Activated naive CD4-positive, alpha-beta T cell treated with anti-CD3 and anti-CD28 coated beads, Interleukin-2, amount 50 U/mL, for 72 hours (primary cell): ENCODE measurements at regions not wholly inside any gene's neighbourhood (a gene's known extent, or its start where the extent isn't known, plus 50 kb on each side); places are given as distances from the start of the nearest gene placed in this dataset.
"Not testable (repeated sequence)": the region's sequence is repeated elsewhere in the genome, so short reads cannot be mapped to it uniquely, and the experiment has no call there.

ENCODE experiments used
- ATAC-seq, 2 donors: fragments of 150-1000 bp; cut with Tn5 transposase; 2 replicates each; pipeline ENCODE4 v1.10.0; 2021; ENCODE audit warnings: mild to moderate bottlenecking in 2 of 2, moderate library complexity in 2 of 2
- DNase-seq, 2 donors: peaks; one replicate each; pipeline ENCODE4 v3.0.0; 2021 to 2022; ENCODE audit warnings: low spot score in 2 of 2
- H3K27ac Mint-ChIP-seq, 2 donors: one replicate each; pipeline ENCODE4 v1.8.0; 2022; ENCODE audit warnings: mild to moderate bottlenecking in 2 of 2, mixed read lengths in 2 of 2
- H3K36me3 Mint-ChIP-seq, 2 donors: one replicate each; pipeline ENCODE4 v1.8.0; 2022; ENCODE audit warnings: mixed read lengths in 2 of 2
- H3K9me3 Mint-ChIP-seq, 2 donors: one replicate each; pipeline ENCODE4 v1.8.0; 2022; ENCODE audit warnings: mixed read lengths in 2 of 2

GRCh38 chr5:174521449-174521848, 202.9 kb upstream of the MSX2 start:
- ATAC-seq = no peak
- Mint-ChIP-seq H3K36me3 (no peaks in the 10 kb centered on the region), H3K9me3 (peaks cover 0 to 22% of the 10 kb centered on the region in 2 donors), H3K27ac (peak overlapping the region in 1 of 2 donors; percentile 8)
- DNase-seq = no peak

DNA sequence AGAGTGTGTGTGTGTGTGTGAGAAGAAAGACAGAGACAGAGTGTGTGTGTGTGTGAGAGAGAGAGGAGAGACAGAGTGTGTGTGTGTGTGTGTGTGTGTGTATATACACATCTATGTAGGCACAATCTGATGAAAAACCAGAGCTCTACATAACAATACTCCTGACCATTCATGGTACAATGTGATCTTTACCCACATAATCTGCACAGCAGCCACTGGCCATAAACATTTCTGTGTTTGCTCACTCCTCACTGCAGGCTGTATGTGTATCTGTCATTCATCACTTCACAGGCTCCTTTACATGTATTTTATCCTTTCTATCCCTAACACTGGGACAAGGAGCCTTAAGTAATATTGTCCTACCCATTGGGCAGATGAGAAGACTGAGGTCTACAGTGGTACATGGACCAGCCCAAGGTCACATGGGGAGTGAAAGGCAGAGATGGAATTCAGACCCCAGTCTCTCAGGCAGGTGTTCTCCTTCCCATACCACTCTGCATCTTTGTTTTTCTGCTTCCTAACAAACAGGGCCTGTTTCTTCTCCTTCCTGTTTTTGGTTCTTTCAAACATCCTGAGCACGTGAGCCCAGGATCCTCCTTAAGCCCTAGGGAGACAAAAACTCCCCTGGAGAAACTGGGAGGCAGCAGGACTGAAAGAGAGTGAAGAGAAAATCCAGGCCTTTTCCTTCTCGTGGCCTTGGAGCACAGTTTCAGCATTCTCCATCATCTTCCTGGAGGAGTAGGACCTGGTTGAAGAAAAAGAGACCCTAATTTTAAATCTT, 201.7 kb upstream of the MSX2 start:
- H3K36me3 Mint-ChIP-seq = no peaks in the 10 kb centered on the region
- DNase-seq = no peak
- H3K9me3 Mint-ChIP-seq = peaks cover 0 to 18% of the 10 kb centered on the region in 2 donors
- no peak overlapping the region for H3K27ac Mint-ChIP-seq
- ATAC-seq = no peak

- DNase-seq (no peak), ATAC-seq (no peak)
- H3K9me3 Mint-ChIP-seq = peaks cover 0 to 18% of the 10 kb centered on the region in 2 donors
- no peak overlapping the region for H3K27ac Mint-ChIP-seq
- no peaks in the 10 kb centered on the region for H3K36me3 Mint-ChIP-seq
Observed at GRCh38 chr5:174523311-174524071, 200.9 kb upstream of the MSX2 start.

DNA sequence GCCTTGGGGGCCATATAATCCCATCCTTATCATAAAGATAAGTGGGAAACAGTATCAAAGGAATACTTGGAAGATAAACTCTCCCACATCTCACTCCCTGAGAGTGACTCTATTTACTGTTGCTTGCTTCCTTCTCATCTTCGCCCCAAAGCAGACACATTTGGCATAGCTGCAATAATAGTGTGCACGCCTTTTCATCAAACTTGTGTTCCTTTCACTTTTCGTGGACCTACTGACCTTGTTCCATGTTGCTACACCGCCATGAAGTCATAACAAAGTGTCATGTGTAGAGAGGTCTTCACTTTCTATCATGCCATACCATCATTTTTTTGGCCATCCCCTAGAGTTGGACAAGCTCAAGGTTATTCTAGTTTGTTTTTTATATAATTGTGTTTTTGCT, 200.0 kb upstream of the MSX2 start:
- no peak for DNase-seq
- Mint-ChIP-seq H3K36me3 (no peaks in the 10 kb centered on the region), H3K9me3 (peaks cover 0 to 20% of the 10 kb centered on the region in 2 donors), H3K27ac (no peak overlapping the region)
- no peak for ATAC-seq

- no peak for DNase-seq
- Mint-ChIP-seq H3K27ac (no peak overlapping the region), H3K36me3 (no peaks in the 10 kb centered on the region), H3K9me3 (peaks cover 0 to 20% of the 10 kb centered on the region in 2 donors)
- ATAC-seq = no peak
Observed at GRCh38 chr5:174526177-174526576, 198.2 kb upstream of the MSX2 start.

DNA sequence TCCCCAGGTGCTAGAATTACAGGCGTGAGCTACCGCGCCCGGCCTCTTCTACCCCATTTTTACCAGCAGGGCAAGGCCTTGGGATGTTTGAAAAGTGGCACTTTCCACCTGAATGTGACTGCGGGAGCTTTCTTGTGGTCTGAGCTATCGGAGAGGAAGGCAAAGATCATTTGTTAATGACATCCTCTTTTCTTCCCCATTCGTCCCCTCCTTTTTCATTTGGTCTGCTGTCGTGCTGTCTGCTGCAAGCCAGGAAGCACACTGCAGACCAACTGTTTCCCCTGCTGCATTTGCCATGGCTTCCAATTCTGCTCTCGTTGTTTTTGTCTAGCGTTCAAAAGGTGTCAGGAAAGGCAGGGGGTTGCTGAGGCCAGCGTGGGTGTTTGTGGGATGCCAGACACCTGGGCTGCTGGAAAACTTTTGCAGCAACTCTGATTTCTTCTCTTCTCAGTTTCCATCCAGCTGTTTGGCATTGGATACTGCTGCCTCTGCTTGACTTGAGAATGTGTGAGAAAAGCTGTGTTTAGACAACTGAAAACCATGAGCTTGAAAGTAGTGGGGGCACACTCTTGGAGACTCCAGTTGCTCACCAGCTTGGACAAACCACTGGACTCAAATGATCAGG, 196.4 kb upstream of the MSX2 start:
- ATAC-seq (no peak), DNase-seq (no peak)
- Mint-ChIP-seq H3K36me3 (no peaks in the 10 kb centered on the region), H3K9me3 (peaks cover 0 to 10% of the 10 kb centered on the region in 2 donors), H3K27ac (no peak overlapping the region)

- peaks cover 0 to 8% of the 10 kb centered on the region in 2 donors for H3K9me3 Mint-ChIP-seq
- no peaks in the 10 kb centered on the region for H3K36me3 Mint-ChIP-seq
- H3K27ac Mint-ChIP-seq = no peak overlapping the region
- no peak for ATAC-seq
- no peak for DNase-seq
Observed at GRCh38 chr5:174528821-174529544, 195.4 kb upstream of the MSX2 start.

DNA sequence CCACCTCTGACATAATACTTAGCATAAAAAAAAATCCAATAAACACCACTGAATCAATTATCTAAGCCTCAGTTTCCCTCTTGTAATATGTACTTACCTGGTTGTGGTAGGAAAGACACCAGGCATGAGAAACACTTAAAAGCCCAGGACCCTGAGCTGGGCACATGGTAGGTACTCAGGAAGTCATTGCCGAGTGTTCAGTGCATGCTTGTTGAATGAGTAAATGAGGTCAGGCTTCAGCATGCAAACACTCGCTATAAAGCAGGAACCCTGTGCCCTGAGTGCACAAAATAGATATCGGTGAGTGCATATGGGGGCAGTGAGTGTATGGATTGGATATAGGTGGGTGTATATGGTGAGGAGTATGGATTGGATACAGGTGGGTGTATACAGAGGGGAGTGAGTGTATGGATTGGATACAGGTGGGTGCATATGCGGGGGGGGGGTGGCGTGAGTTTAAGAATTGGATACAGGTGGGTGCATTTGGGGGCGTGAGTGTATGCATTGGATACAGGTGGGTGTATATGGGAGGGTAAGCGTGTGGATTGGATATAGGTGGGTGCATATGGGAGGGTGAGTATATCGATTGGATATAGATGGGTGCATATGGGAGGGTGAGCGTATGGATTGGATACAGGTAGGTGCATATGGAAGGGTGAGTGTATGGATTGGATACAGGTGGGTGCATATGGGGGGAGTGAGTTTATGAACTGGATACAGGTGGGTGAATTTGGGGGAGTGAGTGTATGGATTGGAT, 194.3 kb upstream of the MSX2 start:
- Mint-ChIP-seq H3K9me3 (peaks cover 0 to 6% of the 10 kb centered on the region in 2 donors), H3K36me3 (no peaks in the 10 kb centered on the region), H3K27ac (no peak overlapping the region)
- DNase-seq (no peak), ATAC-seq (no peak)

DNA sequence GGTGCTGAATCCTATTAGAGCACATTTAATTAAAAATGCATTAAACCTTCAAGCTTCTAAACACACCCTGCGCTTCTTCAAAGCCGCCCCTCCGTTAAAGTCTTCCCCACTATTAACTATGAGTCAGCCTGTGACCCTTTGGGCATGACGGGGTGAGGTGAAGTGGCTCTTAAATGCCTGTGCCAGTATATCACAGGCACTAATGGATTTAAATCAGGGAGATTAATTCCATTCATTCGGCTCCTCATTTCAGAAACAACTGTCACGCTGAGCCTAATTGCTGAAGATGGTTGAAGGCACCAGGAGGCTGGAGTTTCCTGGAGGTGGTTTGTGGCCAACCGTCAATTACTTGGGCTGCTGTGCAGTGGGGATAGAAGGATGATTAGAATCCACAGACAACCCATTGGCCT, 192.6 kb upstream of the MSX2 start:
- Mint-ChIP-seq H3K27ac (no peak overlapping the region), H3K36me3 (no peaks in the 10 kb centered on the region), H3K9me3 (peaks cover 0 to 2% of the 10 kb centered on the region in 2 donors)
- DNase-seq (no peak), ATAC-seq (no peak)

DNA sequence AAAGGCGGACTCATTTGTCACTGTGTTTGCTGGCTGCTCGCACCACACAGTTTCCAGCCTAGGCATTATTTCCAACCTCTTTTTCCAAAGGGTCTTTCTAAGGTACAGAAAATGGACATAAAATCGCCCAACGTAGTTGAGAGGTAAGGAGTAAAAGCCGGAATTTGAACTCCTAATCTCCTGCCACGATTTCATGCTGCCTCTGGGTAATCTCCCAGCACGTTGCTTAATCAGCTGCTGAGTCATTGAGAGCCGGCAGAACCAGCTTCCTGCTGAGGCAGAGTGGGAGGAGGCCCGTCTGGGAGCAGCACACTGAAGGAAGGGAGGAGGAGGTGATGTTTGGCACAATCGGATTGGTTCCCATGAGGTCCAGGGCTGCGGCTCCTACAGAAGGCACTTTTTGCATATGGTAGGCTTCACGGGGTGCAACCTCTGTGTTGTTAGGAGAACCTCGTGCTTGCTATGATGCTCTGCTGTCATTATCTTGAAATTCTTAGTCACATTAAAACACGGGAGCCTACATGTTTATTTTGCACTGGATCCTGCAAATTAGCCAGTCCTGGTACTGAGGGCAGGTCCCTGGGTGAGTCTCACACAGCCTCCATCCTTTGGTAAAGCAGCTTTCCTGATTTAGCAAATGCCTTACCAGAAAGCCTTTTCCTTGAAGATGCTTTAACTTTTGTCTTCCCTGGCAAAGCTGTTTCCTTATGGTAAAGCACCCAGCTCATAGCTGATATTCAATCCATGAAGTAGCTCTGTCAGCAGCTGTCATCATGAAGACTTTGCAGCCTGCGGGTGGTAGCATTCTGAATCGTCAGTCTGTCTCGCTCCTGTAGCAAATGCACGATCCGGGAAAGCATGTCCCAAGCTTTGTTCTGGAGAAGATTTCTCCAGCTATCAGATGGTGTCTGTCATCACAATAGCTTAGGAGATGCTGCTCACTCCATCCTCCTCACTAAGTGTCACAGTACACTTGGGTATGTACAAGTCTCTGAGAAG, 191.6 kb upstream of the MSX2 start:
- Mint-ChIP-seq H3K36me3 (no peaks in the 10 kb centered on the region), H3K27ac (no peak overlapping the region), H3K9me3 (peaks cover 0 to 2% of the 10 kb centered on the region in 2 donors)
- peak in 1 of 2 donors; percentile 70 for ATAC-seq
- DNase-seq = peak in 1 of 2 donors; percentile 4

DNA sequence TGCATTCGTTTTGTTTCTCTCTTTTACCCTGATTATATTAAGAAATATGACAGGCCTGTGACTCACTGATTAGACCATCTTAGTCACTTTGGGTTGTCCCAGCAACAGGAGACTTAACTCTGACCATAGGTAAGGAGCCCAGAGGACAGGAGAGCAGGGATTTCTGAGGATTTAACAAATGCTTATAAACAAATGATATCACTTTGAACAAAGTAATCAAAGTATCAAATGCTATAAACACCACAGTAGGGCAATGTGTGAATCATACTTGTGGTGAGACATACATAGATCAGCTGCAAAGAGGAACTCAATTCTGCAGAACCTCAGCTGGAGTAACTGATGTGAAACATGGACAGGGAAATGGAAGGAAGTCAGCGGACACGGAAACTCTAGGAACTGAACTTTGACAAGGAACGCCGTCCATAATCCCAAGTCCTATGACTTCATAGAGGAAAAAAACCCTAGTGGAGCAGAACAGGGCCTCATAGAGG, 190.6 kb upstream of the MSX2 start:
- DNase-seq (no peak), ATAC-seq (peak in 1 of 2 donors; percentile 22)
- Mint-ChIP-seq H3K36me3 (no peaks in the 10 kb centered on the region), H3K9me3 (peaks cover 2 to 6% of the 10 kb centered on the region in 2 donors), H3K27ac (no peak overlapping the region)

DNA sequence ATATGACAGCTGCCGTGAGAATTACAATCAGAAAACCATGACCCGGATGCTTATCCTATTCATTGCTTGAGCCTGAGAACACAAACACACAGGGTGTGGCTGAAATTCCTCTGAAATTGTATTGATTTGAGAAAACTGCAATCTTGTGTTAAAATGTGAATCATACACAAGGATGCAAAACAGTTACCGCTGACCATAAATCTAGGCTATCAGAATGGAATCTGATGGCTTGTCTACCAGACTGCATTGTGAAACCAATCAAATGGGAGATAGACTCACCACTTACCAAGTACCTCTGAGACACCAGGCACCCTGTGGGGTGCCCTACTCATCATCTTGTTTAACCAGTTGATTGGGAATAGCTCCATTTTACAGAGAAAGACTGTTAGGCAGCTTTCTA, 188.7 kb upstream of the MSX2 start:
- ATAC-seq = no peak
- peaks cover 3 to 6% of the 10 kb centered on the region in 2 donors for H3K9me3 Mint-ChIP-seq
- H3K36me3 Mint-ChIP-seq = no peaks in the 10 kb centered on the region
- no peak overlapping the region for H3K27ac Mint-ChIP-seq
- DNase-seq = no peak

GRCh38 chr5:174539823-174540222, 184.6 kb upstream of the MSX2 start:
- not testable (repeated sequence) for H3K27ac Mint-ChIP-seq, H3K36me3 Mint-ChIP-seq, DNase-seq, H3K9me3 Mint-ChIP-seq, ATAC-seq

GRCh38 chr5:174542037-174542436, 182.3 kb upstream of the MSX2 start:
- no peak for ATAC-seq
- H3K9me3 Mint-ChIP-seq = peaks cover 3 to 6% of the 10 kb centered on the region in 2 donors
- no peak for DNase-seq
- no peaks in the 10 kb centered on the region for H3K36me3 Mint-ChIP-seq
- no peak overlapping the region for H3K27ac Mint-ChIP-seq

GRCh38 chr5:174542471-174542870, 181.9 kb upstream of the MSX2 start:
- no peaks in the 10 kb centered on the region for H3K36me3 Mint-ChIP-seq
- ATAC-seq = no peak
- H3K9me3 Mint-ChIP-seq = peaks cover 3 to 6% of the 10 kb centered on the region in 2 donors
- no peak for DNase-seq
- H3K27ac Mint-ChIP-seq = no peak overlapping the region
